ENCODE measurements at regions not wholly inside any gene's neighbourhood (a gene's known extent, or its start where the extent isn't known, plus 50 kb on each side); places are given as distances from the start of the nearest gene placed in this dataset.
"Not testable (repeated sequence)": the region's sequence is repeated elsewhere in the genome, so short reads cannot be mapped to it uniquely, and the experiment has no call there.

DNA sequence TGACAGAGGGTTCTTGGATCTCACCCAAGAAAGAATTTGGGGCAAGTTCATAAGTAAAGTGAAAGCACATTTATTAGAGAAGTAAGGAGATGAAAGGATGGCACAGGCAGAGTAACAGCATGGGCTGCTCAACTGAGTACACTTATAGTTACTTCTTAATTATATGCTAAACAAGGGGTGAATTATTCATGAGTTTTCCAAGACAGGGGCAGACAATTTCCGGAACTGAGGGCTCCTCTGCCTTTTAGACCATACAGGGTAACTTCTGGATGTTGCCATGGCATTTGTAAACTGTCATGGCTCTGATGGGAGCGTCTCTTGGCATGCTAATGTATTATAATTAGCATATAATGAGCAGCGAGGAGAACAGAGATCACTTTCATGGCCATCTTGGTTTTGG lies 221.2 kb upstream of the STT3B start:
- H2AFZ ChIP-seq (ENCODE audit: low read depth, low read length), result no peak overlapping the region
- no peak overlapping the region for H3K4me3 ChIP-seq (ENCODE audit: low read length)
- no peaks in the 10 kb centered on the region for H3K9me3 ChIP-seq (ENCODE audit: low read length)
- no peaks in the 10 kb centered on the region for H3K36me3 ChIP-seq (ENCODE audit: insufficient read depth, low read length)
- peaks cover 14% of the 10 kb centered on the region for H3K4me1 ChIP-seq (ENCODE audit: insufficient read depth, low read length)
- H3K27me3 ChIP-seq (ENCODE audit: insufficient read depth, low read length), result no peaks in the 10 kb centered on the region

- peaks cover 14% of the 10 kb centered on the region for H3K4me1 ChIP-seq (ENCODE audit: insufficient read depth, low read length)
- H3K4me3 ChIP-seq (ENCODE audit: low read length), result no peak overlapping the region
- no peaks in the 10 kb centered on the region for H3K27me3 ChIP-seq (ENCODE audit: insufficient read depth, low read length)
- H2AFZ ChIP-seq (ENCODE audit: low read depth, low read length), result no peak overlapping the region
- H3K9me3 ChIP-seq (ENCODE audit: low read length), result no peaks in the 10 kb centered on the region
- no peaks in the 10 kb centered on the region for H3K36me3 ChIP-seq (ENCODE audit: insufficient read depth, low read length)
These were observed 220.3 kb upstream of the STT3B start for GRCh38 chr3:31312400-31312799.

- no peaks in the 10 kb centered on the region for H3K36me3 ChIP-seq (ENCODE audit: insufficient read depth, low read length)
- H2AFZ ChIP-seq (ENCODE audit: low read depth, low read length), result no peak overlapping the region
- H3K4me3 ChIP-seq (ENCODE audit: low read length), result no peak overlapping the region
- no peaks in the 10 kb centered on the region for H3K9me3 ChIP-seq (ENCODE audit: low read length)
- peaks cover 14% of the 10 kb centered on the region for H3K4me1 ChIP-seq (ENCODE audit: insufficient read depth, low read length)
- H3K27me3 ChIP-seq (ENCODE audit: insufficient read depth, low read length), result no peaks in the 10 kb centered on the region
These were observed 218.5 kb upstream of the STT3B start for GRCh38 chr3:31314258-31314657.

DNA sequence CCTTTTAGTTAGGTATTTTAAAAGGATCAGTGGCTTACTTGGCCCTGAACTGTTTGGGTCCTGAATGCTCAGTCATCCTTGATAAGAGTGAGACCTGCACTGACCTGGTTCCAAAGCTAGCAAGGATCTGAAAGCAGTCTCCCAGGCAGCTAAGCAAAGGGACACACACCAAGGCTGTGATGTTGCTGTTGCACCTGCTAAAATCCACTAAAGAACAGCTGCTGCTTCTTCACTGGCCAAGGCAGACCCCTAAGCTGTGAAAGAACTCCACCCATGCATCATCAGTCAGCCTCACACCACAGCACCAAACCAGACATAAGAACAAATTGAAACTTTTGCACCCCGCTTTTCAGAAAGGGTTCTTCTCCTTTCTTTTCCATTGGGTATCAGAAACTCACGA lies 213.4 kb upstream of the STT3B start:
- no peaks in the 10 kb centered on the region for H3K9me3 ChIP-seq (ENCODE audit: low read length)
- no peak overlapping the region for H2AFZ ChIP-seq (ENCODE audit: low read depth, low read length)
- no peak overlapping the region for H3K4me3 ChIP-seq (ENCODE audit: low read length)
- H3K4me1 ChIP-seq (ENCODE audit: insufficient read depth, low read length), result no peaks in the 10 kb centered on the region
- no peaks in the 10 kb centered on the region for H3K36me3 ChIP-seq (ENCODE audit: insufficient read depth, low read length)
- H3K27me3 ChIP-seq (ENCODE audit: insufficient read depth, low read length), result no peaks in the 10 kb centered on the region

DNA sequence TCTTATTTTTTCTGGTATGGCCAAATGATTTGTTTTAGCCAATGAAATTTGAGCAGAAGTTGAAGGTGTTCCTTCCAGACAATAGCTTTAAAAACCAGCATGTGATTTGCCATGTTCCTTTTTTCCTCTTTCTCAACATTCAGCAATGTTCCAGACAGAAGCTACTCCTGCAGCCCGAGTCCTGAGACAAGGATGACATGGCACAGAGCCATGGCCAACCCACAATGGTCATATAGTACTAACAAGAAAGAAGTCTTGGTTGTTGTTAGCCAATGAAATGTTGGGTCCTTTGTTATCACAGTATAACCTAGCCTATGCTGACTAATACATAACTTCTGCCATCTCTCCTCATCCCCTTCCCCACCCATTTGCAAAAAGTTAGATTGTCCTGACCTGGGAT lies 211.1 kb upstream of the STT3B start:
- Histone ChIP-seq H3K36me3 (ENCODE audit: insufficient read depth, low read length) (no peaks in the 10 kb centered on the region), H3K4me1 (ENCODE audit: insufficient read depth, low read length) (no peaks in the 10 kb centered on the region), H3K4me3 (ENCODE audit: low read length) (no peak overlapping the region), H3K27me3 (ENCODE audit: insufficient read depth, low read length) (no peaks in the 10 kb centered on the region), H3K9me3 (ENCODE audit: low read length) (no peaks in the 10 kb centered on the region), H2AFZ (ENCODE audit: low read depth, low read length) (no peak overlapping the region)

DNA sequence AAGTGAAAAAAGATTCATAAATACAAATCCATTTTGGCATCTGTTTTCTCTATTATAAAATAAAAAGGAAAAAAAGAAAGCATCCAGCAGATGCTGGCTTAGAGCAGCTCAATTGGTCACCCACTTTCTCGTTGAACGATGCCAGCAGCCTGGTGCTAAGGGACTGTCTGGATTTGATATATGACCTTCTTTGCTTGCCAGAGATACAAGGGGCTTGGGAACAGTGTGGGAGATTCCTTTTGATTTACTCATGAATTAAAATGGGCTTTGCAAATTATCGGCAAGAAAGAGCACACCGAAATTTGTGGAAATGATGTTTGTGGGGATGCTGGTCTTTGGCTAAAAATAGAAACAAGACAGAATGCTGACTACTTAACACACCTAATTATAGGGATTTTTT lies 210.3 kb upstream of the STT3B start:
- H3K27me3 ChIP-seq (ENCODE audit: insufficient read depth, low read length), result no peaks in the 10 kb centered on the region
- no peak overlapping the region for H3K4me3 ChIP-seq (ENCODE audit: low read length)
- no peaks in the 10 kb centered on the region for H3K36me3 ChIP-seq (ENCODE audit: insufficient read depth, low read length)
- no peaks in the 10 kb centered on the region for H3K4me1 ChIP-seq (ENCODE audit: insufficient read depth, low read length)
- no peaks in the 10 kb centered on the region for H3K9me3 ChIP-seq (ENCODE audit: low read length)
- H2AFZ ChIP-seq (ENCODE audit: low read depth, low read length), result no peak overlapping the region

DNA sequence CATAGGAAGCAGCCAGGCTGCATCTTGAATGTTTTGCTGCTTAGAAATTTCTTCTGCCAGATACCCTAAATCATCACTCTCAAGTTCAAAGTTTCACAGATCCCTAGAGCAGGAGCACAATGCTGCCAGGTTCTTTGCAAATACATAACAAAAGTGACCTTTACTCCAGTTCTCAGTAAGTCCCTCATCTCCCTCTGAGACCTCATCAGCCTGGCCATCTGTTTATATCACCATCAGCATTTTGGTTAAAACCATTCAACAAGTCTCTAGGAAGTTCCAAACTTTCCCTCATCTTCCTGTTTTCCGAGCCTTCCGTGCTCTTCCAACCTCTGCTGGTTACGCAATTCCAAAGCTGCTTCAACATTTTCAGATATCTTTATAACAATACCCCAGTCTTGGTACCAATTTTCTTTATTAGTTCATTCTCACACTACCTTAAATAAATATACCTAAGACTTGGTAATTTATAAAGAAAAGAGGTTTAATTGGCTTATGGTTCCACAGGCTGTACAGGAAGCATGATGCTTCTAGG lies 204.8 kb upstream of the STT3B start:
- not testable (repeated sequence) for H3K4me1 ChIP-seq (ENCODE audit: insufficient read depth, low read length); H3K27me3 ChIP-seq (ENCODE audit: insufficient read depth, low read length); H3K9me3 ChIP-seq (ENCODE audit: low read length); H3K4me3 ChIP-seq (ENCODE audit: low read length); H3K36me3 ChIP-seq (ENCODE audit: insufficient read depth, low read length); H2AFZ ChIP-seq (ENCODE audit: low read depth, low read length)

DNA sequence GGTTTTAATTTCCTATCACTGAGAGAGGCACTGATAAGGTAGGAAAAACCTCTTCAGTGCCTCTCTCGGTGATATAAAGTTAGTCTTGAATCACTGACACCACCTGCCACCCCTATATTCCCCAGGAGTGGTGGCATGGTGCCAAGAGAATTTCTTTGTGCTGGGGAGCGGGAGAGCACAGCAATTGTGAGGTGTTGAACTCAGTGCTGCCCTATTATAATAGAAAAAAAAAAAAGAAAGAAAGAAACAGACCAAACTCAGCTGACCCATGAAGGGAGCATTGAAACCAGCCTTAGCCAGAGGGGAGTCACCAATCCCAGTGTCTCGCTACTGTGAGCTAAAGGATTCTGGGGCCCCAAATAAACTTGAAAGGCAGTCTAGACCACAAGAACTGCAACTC lies 201.4 kb upstream of the STT3B start:
- Histone ChIP-seq H3K4me1 (ENCODE audit: insufficient read depth, low read length) (peaks cover 9% of the 10 kb centered on the region), H2AFZ (ENCODE audit: low read depth, low read length) (no peak overlapping the region), H3K27me3 (ENCODE audit: insufficient read depth, low read length) (no peaks in the 10 kb centered on the region), H3K36me3 (ENCODE audit: insufficient read depth, low read length) (no peaks in the 10 kb centered on the region), H3K9me3 (ENCODE audit: low read length) (no peaks in the 10 kb centered on the region), H3K4me3 (ENCODE audit: low read length) (no peak overlapping the region)

GRCh38 chr3:31341130-31341529 lies 191.6 kb upstream of the STT3B start:
- H3K36me3 ChIP-seq (ENCODE audit: insufficient read depth, low read length), result no peaks in the 10 kb centered on the region
- H3K4me3 ChIP-seq (ENCODE audit: low read length), result no peak overlapping the region
- no peaks in the 10 kb centered on the region for H3K4me1 ChIP-seq (ENCODE audit: insufficient read depth, low read length)
- no peak overlapping the region for H2AFZ ChIP-seq (ENCODE audit: low read depth, low read length)
- H3K9me3 ChIP-seq (ENCODE audit: low read length), result no peaks in the 10 kb centered on the region
- no peaks in the 10 kb centered on the region for H3K27me3 ChIP-seq (ENCODE audit: insufficient read depth, low read length)

DNA sequence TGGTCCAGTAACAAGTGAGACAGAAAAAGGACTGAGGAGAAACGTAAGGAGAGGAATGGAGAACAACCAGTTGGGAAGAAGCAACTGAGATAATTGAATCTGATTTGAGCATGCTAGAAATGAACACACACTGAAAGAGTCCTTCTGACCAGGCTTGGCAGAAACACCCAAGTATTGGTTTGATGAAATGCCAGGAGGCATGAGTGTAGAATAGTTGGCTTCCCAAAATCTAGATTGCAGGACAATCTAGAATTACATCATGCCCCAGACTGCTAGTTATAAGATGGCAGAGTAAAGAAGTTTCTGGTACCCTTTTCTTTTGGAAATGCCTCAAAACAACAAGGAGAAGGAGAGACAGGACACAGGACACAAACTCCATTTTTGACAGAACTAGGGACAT lies 189.7 kb upstream of the STT3B start:
- no peaks in the 10 kb centered on the region for H3K27me3 ChIP-seq (ENCODE audit: insufficient read depth, low read length)
- no peak overlapping the region for H3K4me3 ChIP-seq (ENCODE audit: low read length)
- H2AFZ ChIP-seq (ENCODE audit: low read depth, low read length), result no peak overlapping the region
- no peaks in the 10 kb centered on the region for H3K9me3 ChIP-seq (ENCODE audit: low read length)
- H3K36me3 ChIP-seq (ENCODE audit: insufficient read depth, low read length), result no peaks in the 10 kb centered on the region
- no peaks in the 10 kb centered on the region for H3K4me1 ChIP-seq (ENCODE audit: insufficient read depth, low read length)

GRCh38 chr3:31345581-31345980 lies 187.1 kb upstream of the STT3B start:
- H3K9me3 ChIP-seq (ENCODE audit: low read length), result no peaks in the 10 kb centered on the region
- no peaks in the 10 kb centered on the region for H3K27me3 ChIP-seq (ENCODE audit: insufficient read depth, low read length)
- no peak overlapping the region for H2AFZ ChIP-seq (ENCODE audit: low read depth, low read length)
- no peaks in the 10 kb centered on the region for H3K36me3 ChIP-seq (ENCODE audit: insufficient read depth, low read length)
- no peak overlapping the region for H3K4me3 ChIP-seq (ENCODE audit: low read length)
- no peaks in the 10 kb centered on the region for H3K4me1 ChIP-seq (ENCODE audit: insufficient read depth, low read length)

DNA sequence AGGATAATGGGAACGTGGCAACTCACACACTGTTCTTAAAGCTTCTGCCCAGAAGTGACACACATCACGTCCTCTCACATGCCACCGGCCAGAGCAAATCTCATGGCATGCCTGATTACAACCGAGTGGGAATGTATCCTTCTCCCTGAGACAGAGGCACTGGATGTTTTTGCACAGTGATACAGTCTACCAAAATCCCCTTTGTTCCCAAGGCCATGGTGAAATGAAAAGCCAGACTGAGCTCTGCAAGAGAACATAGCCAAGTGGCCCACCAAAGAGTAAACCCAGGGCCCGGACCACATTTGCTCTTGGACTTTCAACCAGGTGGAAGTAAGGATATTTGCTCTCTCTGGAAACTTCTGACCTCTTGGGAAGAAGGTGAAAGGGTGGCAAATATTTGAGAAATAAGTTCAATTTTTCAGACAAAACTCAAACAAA lies 186.2 kb upstream of the STT3B start:
- H2AFZ ChIP-seq (ENCODE audit: low read depth, low read length), result no peak overlapping the region
- H3K9me3 ChIP-seq (ENCODE audit: low read length), result no peaks in the 10 kb centered on the region
- no peaks in the 10 kb centered on the region for H3K27me3 ChIP-seq (ENCODE audit: insufficient read depth, low read length)
- H3K4me3 ChIP-seq (ENCODE audit: low read length), result no peak overlapping the region
- H3K4me1 ChIP-seq (ENCODE audit: insufficient read depth, low read length), result no peaks in the 10 kb centered on the region
- H3K36me3 ChIP-seq (ENCODE audit: insufficient read depth, low read length), result no peaks in the 10 kb centered on the region

DNA sequence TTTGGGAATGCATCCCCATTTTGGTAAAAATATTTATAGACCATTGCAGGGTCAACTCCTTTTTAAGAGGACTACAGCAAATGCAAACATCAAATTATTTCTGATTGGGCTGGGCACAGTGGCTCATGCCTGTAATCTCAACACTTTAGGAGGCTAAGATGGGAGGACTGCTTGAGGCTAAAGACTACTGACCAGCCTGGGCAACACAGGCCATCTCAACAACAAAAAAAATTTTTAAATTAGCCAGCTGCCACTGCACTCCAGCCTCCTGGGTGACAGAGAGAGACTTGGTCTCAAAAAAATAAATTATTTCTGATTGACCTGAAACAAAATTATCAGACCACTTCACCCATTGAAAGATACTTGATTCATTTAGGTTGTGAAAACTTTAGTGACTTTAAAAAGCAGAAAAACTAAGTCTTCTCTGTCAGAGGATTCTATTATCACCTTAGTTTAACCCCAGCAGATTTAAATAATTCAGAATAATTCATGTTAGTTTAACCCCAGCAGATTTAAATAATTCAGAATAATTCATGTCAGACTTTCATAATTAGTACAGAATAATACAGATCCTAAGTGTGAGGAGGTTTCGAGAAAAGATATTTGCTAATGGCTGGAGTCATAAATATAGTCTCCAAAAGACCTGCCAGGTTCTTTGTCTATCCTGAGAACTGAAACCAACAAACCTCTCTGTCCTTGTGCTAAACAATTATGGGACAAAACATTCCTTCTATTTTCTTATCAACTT lies 183.6 kb upstream of the STT3B start:
- Histone ChIP-seq H2AFZ (ENCODE audit: low read depth, low read length) (no peak overlapping the region), H3K4me1 (ENCODE audit: insufficient read depth, low read length) (no peaks in the 10 kb centered on the region), H3K36me3 (ENCODE audit: insufficient read depth, low read length) (no peaks in the 10 kb centered on the region), H3K9me3 (ENCODE audit: low read length) (no peaks in the 10 kb centered on the region), H3K4me3 (ENCODE audit: low read length) (no peak overlapping the region), H3K27me3 (ENCODE audit: insufficient read depth, low read length) (no peaks in the 10 kb centered on the region)

GRCh38 chr3:31350307-31350706 lies 182.4 kb upstream of the STT3B start:
- no peaks in the 10 kb centered on the region for H3K4me1 ChIP-seq (ENCODE audit: insufficient read depth, low read length)
- H3K27me3 ChIP-seq (ENCODE audit: insufficient read depth, low read length), result no peaks in the 10 kb centered on the region
- H2AFZ ChIP-seq (ENCODE audit: low read depth, low read length), result no peak overlapping the region
- H3K36me3 ChIP-seq (ENCODE audit: insufficient read depth, low read length), result no peaks in the 10 kb centered on the region
- no peaks in the 10 kb centered on the region for H3K9me3 ChIP-seq (ENCODE audit: low read length)
- no peak overlapping the region for H3K4me3 ChIP-seq (ENCODE audit: low read length)

Data from neuron (in vitro differentiated cells).